Right lobe of liver (tissue), 6 donors: ENCODE measurements at regions not wholly inside any gene's neighbourhood (a gene's known extent, or its start where the extent isn't known, plus 50 kb on each side); places are given as distances from the start of the nearest gene placed in this dataset.
A peak's percentile ranks its signal among the peaks of the same experiment; 100 is the strongest.

ENCODE experiments used
- ATAC-seq, 4 donors: fragments of 200-7000 bp; cut with Tn5 transposase; one replicate each; pipeline ENCODE4 v1.9.1; 2020; ENCODE audit warnings: mild to moderate bottlenecking in 4 of 4, moderate library complexity in 4 of 4
- DNase-seq, 3 donors: peaks; one replicate each; pipeline ENCODE4 v3.0.0-alpha.2; 2020
- H3K27ac ChIP-seq, 3 donors: fragments of 200-600 bp; one replicate each; pipeline ENCODE4 v1.8.0; 2022
- H3K27me3 ChIP-seq, 2 donors: fragments of 200-600 bp; one replicate each; pipeline ENCODE4 v1.8.0; 2022
- H3K36me3 ChIP-seq, 4 donors: fragments of 200-600 bp; sonication (generic) in 1 of 4; one replicate each; pipeline versions ENCODE4 v1.5.1 to v1.8.0; 2017 to 2022; ENCODE audit warnings: control low read depth in 1 of 4
- H3K4me1 ChIP-seq, 4 donors: fragments of 200-600 bp; sonication (generic) in 1 of 4; one replicate each; pipeline versions ENCODE4 v1.5.1 to v1.8.0; 2017 to 2022; ENCODE audit warnings: control low read depth in 1 of 4
- H3K4me3 ChIP-seq, 3 donors: fragments of 200-600 bp; one replicate each; pipeline ENCODE4 v1.8.0; 2022
- H3K9me3 ChIP-seq, 4 donors: fragments of 200-600 bp; sonication (generic) in 1 of 4; one replicate each; pipeline versions ENCODE4 v1.5.1 to v1.8.0; 2017 to 2022; ENCODE audit warnings: control low read depth in 1 of 4
- CTCF ChIP-seq, 4 donors: fragments of 200-600 bp in 3 of 4; fragments of 450-650 bp in 1 of 4; IDR thresholded peaks; one replicate each; pipeline versions ENCODE4 v1.5.1 to v1.8.0; 2016 to 2022; ENCODE audit warnings: antibody characterized with exemption in 4 of 4, mild to moderate bottlenecking in 2 of 4
- POLR2A ChIP-seq: fragments of 450-650 bp; IDR thresholded peaks from one replicate; pipeline ENCODE4 v1.6.1; 2017; ENCODE audit warnings: antibody characterized with exemption, mild to moderate bottlenecking
- WGBS: methylation state at CpG from one replicate; pipeline ENCODE4 v1.1.6; 2018; ENCODE audit warnings: low coverage, low lambda C conversion rate; ENCODE audit not compliant: insufficient coverage; ENCODE audit errors: missing lambda C conversion rate; 5-methylcytosine and 5-hydroxymethylcytosine counted together
- intact Hi-C, 2 donors: fragments of 100-400 bp; cut with DNase I; formaldehyde crosslinking; loops; one replicate each; pipeline versions ENCODE4 v1.11.2 to v1.14.1; 2022
- donor health status: DM: no; HTN: yes; CAD: no.
- donor health status: DM: no; HTN: no; CAD: no.
- donor health status: DM: no; HTN: no; CAD: no.
- donor health status: DM: no; HTN: yes; CAD: no.
- donor health status: DM: no; HTN: yes; CAD: no.

- TF ChIP-seq CTCF (IDR thresholded peaks at IDR 0.05) (peak in 3 of 4 donors; percentile 4 to 16 (median 8)), POLR2A (no peak)
- H3K36me3 ChIP-seq: no peaks in the 10 kb centered on the region
- H3K4me1 ChIP-seq: peaks cover 0 to 27% (median 6%) of the 10 kb centered on the region in 4 donors
- peak; percentile 91 to 95 (median 94) for ATAC-seq
- no peaks in the 10 kb centered on the region for H3K9me3 ChIP-seq
- peak overlapping the region; percentile 33 to 49 (median 38) for H3K4me3 ChIP-seq
- no peaks in the 10 kb centered on the region for H3K27me3 ChIP-seq
- no peak overlapping the region for H3K27ac ChIP-seq
- intact Hi-C loops: no loop called here
- DNase-seq: peak; percentile 81 to 89 (median 85)
- WGBS: 8% methylated on average over 36 of the region's 58 CpGs
These were observed 224.6 kb upstream of the CRY1 start for GRCh38 chr12:107317751-107318555.

GRCh38 chr12:107318556-107318805 lies 225.1 kb upstream of the CRY1 start:
- Histone ChIP-seq H3K4me3 (peak overlapping the region; percentile 33 to 49 (median 38)), H3K27ac (no peak overlapping the region), H3K27me3 (no peaks in the 10 kb centered on the region), H3K36me3 (no peaks in the 10 kb centered on the region), H3K4me1 (peaks cover 0 to 27% (median 6%) of the 10 kb centered on the region in 4 donors), H3K9me3 (no peaks in the 10 kb centered on the region)
- TF ChIP-seq POLR2A: no peak
- peak in 3 of 4 donors; percentile 6 to 16 (median 12) for ATAC-seq
- DNase-seq: no peak
- intact Hi-C loops: no loop called here
- WGBS: 0% methylated on average over 11 of the region's 19 CpGs

DNA sequence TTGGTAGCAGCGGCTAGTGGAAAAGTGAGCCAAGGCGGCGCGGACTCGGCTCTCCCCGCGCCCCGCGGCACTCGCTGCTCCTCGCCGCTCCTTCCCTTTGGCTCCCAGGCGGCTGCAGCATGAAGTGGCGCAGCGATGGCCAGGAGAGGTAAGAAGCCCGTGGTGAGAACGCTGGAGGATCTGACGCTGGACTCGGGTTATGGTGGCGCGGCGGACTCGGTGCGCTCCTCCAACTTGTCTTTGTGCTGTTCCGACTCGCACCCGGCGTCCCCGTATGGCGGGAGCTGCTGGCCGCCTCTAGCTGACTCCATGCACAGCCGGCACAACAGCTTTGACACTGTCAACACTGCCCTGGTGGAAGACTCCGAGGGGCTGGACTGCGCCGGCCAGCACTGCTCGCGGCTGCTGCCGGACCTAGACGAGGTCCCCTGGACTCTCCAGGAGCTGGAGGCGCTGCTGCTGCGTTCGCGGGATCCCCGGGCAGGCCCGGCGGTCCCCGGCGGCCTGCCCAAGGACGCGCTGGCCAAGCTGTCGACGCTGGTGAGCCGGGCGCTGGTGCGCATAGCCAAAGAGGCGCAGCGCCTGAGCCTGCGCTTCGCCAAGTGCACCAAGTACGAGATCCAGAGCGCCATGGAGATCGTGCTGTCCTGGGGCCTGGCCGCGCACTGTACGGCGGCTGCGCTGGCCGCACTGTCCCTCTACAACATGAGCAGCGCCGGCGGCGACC lies 225.6 kb upstream of the CRY1 start:
- DNase-seq (peak in 2 of 3 donors; percentile 37 to 52), ATAC-seq (peak in 2 of 4 donors; percentile 3)
- no peak for TF ChIP-seq CTCF (IDR thresholded peaks at IDR 0.05)
- TF ChIP-seq POLR2A: no peak
- H3K9me3 ChIP-seq: no peaks in the 10 kb centered on the region
- peak overlapping the region; percentile 33 to 49 (median 38) for H3K4me3 ChIP-seq
- intact Hi-C loops: no loop called here
- H3K4me1 ChIP-seq: peaks cover 0 to 27% (median 6%) of the 10 kb centered on the region in 4 donors
- H3K27ac ChIP-seq: no peak overlapping the region
- WGBS: 3% methylated on average over 23 of the region's 72 CpGs
- H3K27me3 ChIP-seq: no peaks in the 10 kb centered on the region
- no peaks in the 10 kb centered on the region for H3K36me3 ChIP-seq

- no peak overlapping the region for H3K27ac ChIP-seq
- ATAC-seq: no peak
- DNase-seq: no peak
- TF ChIP-seq POLR2A (no peak), CTCF (IDR thresholded peaks at IDR 0.05) (no peak)
- intact Hi-C loops: no loop called here
- H3K4me3 ChIP-seq: peak overlapping the region in 2 of 3 donors; percentile 33 to 49
- no CpG with 5 or more reads among the region's 60 CpGs for WGBS
- H3K4me1 ChIP-seq: peaks cover 0 to 27% (median 6%) of the 10 kb centered on the region in 4 donors
- no peaks in the 10 kb centered on the region for H3K9me3 ChIP-seq
- H3K27me3 ChIP-seq: no peaks in the 10 kb centered on the region
- no peaks in the 10 kb centered on the region for H3K36me3 ChIP-seq
These were observed 226.2 kb upstream of the CRY1 start for GRCh38 chr12:107319533-107320032.
